ENCODE measurements at regions not wholly inside any gene's neighbourhood (a gene's known extent, or its start where the extent isn't known, plus 50 kb on each side); places are given as distances from the start of the nearest gene placed in this dataset.

DNA sequence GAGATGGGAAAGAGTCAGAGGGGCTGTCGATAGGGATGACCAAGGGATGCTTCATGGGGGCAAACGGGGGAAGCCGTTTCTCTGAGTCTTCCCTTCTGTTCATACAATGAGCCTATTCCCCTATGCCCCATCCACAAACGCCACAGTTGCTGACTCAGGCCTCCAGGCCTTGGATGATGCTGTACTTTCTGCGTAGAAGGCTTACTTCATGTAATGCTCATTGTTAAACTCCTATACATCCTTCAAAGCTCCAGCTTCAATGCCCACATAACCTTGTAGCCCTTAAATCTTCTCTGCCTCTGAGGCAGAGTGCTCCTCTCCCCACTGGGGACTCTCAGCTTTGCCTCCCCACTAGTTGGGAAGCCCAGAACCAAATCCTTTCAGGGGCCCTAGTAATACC is 120.3 kb downstream of the PTPRS start:
- no peak overlapping the region for H3K4me3 ChIP-seq
- intact Hi-C loops (cut with DNase I), result no loop called here
- no peak for DNase-seq (ENCODE audit: low spot score in 2 of 2)
- H3K36me3 ChIP-seq, result peaks cover 75 to 80% of the 10 kb centered on the region in 2 donors
- H3K4me1 ChIP-seq, result no peaks in the 10 kb centered on the region
- TF ChIP-seq, protein P1, sequence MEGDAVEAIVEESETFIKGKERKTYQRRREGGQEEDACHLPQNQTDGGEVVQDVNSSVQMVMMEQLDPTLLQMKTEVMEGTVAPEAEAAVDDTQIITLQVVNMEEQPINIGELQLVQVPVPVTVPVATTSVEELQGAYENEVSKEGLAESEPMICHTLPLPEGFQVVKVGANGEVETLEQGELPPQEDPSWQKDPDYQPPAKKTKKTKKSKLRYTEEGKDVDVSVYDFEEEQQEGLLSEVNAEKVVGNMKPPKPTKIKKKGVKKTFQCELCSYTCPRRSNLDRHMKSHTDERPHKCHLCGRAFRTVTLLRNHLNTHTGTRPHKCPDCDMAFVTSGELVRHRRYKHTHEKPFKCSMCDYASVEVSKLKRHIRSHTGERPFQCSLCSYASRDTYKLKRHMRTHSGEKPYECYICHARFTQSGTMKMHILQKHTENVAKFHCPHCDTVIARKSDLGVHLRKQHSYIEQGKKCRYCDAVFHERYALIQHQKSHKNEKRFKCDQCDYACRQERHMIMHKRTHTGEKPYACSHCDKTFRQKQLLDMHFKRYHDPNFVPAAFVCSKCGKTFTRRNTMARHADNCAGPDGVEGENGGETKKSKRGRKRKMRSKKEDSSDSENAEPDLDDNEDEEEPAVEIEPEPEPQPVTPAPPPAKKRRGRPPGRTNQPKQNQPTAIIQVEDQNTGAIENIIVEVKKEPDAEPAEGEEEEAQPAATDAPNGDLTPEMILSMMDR (IDR thresholded peaks at IDR 0.05), result no peak
- H3K27me3 ChIP-seq, result no peaks in the 10 kb centered on the region
- no peak overlapping the region for H3K27ac ChIP-seq
- H3K9me3 ChIP-seq, result no peaks in the 10 kb centered on the region

DNA sequence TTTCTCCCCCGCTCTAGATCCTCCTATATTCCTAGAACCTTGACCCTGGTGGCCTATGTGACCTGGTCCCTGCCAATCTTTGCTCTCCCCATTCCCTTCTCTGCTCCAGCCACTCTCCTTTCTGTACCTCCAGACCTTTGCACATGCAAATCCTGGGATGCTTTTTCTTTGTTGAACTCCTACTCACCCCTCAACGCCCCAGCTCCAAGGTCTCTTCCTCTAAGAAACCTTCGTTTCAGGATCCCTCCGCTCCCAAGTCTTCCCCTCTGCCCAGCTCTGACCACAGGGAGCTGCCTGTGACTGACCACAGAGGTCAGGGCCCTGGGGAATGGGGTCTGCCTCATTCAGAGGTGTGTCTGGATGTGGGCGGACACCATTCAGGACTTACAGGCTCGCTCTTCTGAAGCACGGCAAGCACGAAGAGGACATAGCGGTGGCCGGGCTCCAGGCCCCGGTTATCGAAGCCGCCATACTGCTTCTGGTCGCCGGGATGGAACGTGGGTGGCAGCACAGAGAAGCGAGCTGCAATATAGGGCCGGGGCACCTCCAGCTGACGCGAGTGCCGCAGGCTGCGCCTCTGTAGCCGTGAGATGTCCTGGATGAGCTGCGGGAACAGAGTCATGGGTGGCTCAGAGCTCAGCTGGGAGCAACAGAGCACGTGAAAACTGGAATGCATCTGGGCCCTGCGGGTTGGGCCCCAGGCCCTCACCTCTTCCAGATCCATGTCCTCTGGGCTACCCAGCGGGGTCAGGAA is 120.9 kb downstream of the PTPRS start:
- no peak for DNase-seq (ENCODE audit: low spot score in 2 of 2)
- intact Hi-C loops (cut with DNase I), result no loop called here

DNA sequence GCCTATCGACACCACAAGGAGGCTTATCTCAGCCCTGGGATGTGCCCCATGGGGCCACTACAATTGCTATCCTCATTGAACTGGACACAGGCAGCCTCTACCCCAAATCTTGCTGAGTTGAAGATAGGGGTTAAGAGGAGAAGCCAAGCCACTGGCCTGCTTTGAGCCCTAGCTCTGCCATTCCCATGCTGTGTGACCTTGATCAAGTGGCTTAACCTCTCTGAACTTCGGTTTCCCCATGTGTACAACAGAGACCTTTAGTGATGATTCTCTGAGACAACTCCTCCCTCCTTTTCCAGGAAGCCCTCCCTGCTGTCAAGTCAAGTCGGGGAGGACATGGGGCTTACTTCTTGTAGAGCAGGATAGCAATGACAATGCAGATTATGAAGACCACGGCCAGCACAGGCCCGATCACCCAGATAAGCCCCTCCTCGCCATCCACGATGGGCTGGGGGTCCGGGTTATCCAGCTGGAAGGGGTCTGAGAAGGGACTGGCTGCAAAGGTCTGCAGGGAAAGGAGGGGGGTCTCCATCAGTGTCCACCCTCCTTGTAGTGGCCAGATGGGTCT is 121.6 kb downstream of the PTPRS start:
- Histone ChIP-seq H3K36me3 (peaks cover 82 to 92% of the 10 kb centered on the region in 2 donors), H3K9me3 (no peaks in the 10 kb centered on the region), H3K27me3 (no peaks in the 10 kb centered on the region), H3K4me1 (no peaks in the 10 kb centered on the region), H3K4me3 (no peak overlapping the region), H3K27ac (no peak overlapping the region)
- intact Hi-C loops (cut with DNase I), result no loop called here
- TF ChIP-seq, protein P1 (IDR thresholded peaks at IDR 0.05), result no peak
- DNase-seq (ENCODE audit: low spot score in 2 of 2), result no peak

More for the DNA sequence above, 120.9 kb downstream of the PTPRS start:
- no peaks in the 10 kb centered on the region for H3K27me3 ChIP-seq
- TF ChIP-seq, protein P1 (IDR thresholded peaks at IDR 0.05), result no peak
- H3K4me1 ChIP-seq, result no peaks in the 10 kb centered on the region
- no peak overlapping the region for H3K27ac ChIP-seq
- no peak overlapping the region for H3K4me3 ChIP-seq
- H3K36me3 ChIP-seq, result peaks cover 76 to 85% of the 10 kb centered on the region in 2 donors
- no peaks in the 10 kb centered on the region for H3K9me3 ChIP-seq

DNA sequence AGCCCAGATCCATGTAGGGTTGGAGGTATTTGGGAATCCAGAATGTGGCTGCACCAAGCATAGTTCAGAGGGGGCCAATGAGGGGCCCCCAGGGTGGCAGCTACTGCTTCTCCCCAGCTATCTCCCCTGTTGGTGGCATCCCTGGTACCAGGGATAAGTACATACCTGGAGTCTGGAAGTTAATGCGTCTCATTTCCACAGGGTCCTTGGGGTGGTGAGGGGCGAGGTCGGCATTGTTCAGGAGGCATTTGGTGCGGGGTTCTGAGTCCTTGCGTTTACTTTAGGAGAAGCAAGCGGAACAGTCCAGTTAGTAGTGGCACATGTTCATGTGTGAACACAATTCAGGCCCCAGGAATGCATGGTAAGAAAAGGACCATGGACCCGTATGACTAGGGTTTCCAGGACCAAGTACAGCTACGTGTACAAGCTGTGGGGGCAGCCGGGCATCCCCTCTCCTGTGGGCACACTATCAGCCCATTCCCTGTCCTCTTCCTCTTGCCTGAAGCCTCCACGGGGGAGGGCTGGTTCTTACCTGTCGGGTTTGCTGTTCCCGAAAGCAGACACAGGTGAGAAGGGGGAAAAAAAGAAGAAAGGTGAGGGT is 122.3 kb downstream of the PTPRS start:
- Histone ChIP-seq H3K4me3 (no peak overlapping the region), H3K4me1 (no peaks in the 10 kb centered on the region), H3K36me3 (peaks cover 87 to 99% of the 10 kb centered on the region in 2 donors), H3K27me3 (no peaks in the 10 kb centered on the region), H3K9me3 (no peaks in the 10 kb centered on the region), H3K27ac (no peak overlapping the region)
- TF ChIP-seq, protein P1 (IDR thresholded peaks at IDR 0.05), result no peak
- no peak for DNase-seq (ENCODE audit: low spot score in 2 of 2)
- intact Hi-C loops (cut with DNase I), result no loop called here

DNA sequence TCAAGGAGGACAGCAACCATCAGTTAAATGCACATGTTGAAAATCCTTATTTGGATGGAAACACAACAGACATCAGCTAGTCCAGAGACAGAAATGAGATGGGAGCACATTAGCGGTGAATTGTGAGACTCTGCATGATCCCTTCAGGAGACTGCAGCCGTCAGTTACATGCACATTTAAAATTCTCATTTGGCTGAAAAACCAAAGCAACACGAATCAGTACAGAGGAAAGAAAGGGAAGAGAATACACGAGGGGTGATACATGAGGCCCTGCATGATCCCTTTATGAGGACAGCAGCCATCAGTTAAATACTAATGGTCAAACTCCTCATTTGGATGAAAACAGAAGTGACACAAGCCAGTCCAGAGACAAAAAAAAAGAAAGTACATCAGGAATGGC is 123.4 kb downstream of the PTPRS start:
- no peaks in the 10 kb centered on the region for H3K4me1 ChIP-seq

More for the DNA sequence above, 123.4 kb downstream of the PTPRS start:
- Histone ChIP-seq H3K36me3 (peaks cover 80 to 95% of the 10 kb centered on the region in 2 donors), H3K27ac (no peak overlapping the region), H3K9me3 (no peaks in the 10 kb centered on the region), H3K4me3 (no peak overlapping the region), H3K27me3 (no peaks in the 10 kb centered on the region)
- TF ChIP-seq, protein P1 (IDR thresholded peaks at IDR 0.05), result no peak
- no peak for DNase-seq (ENCODE audit: low spot score in 2 of 2)
- intact Hi-C loops (cut with DNase I), result no loop called here

All from ascending aorta (tissue), 2 donors.